NCI-H524 treated with DMSO at 0.1 percent for 48 hours (cell line): ENCODE measurements at regions not wholly inside any gene's neighbourhood (a gene's known extent, or its start where the extent isn't known, plus 50 kb on each side); places are given as distances from the start of the nearest gene placed in this dataset.
"Not testable (repeated sequence)": the region's sequence is repeated elsewhere in the genome, so short reads cannot be mapped to it uniquely, and the experiment has no call there.

ENCODE experiments used
- DNase-seq: peaks from one replicate; lab custom pipeline; 2025; lab: John Stamatoyannopoulos, UW

DNA sequence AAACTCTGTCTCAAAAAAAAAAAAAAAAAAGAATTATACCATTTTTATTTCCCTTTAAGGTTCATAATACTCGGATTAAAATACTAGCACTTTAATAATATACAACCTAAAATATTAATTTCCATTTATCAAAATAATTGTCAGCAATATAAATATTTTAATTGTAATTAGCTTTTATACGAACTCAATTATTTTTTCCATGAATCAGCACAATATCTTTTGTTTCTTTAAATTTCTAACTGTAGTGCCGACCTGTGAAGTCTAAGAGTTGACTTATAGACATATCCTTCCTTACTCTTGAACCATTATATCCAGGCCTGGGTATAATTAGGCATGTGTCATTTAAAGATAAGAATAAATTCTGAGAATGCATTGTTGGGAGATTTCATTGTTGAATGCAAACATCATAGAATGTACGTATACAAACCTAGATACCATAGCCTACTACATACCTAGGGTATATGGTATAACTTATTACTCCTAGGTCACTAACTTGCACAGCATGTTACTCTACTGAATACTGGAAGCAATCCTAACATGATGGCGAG lies 996.7 kb upstream of the TMPRSS15 start:
- no peak for DNase-seq

DNA sequence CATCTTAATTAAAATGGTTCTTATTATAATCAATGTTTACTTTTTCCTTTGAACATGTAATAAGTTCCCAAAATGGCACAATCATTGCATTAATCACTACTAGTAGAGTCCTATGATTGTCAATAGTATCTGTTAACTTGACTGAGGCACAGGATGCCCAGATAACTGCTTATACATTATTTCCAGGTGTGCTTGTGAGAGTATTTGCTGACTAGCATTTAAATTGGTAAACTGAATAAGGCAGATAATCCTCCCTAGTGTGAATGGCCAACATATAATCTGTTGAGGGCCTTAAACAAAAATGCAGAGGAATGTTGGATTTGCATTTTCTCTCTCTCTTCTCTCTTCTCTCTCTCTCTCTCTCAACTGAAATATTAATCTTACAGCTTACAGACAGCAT lies 999.3 kb upstream of the TMPRSS15 start:
- DNase-seq = no peak

GRCh38 chr21:19405326-19405725 lies 1001.7 kb upstream of the TMPRSS15 start:
- DNase-seq = no peak

DNA sequence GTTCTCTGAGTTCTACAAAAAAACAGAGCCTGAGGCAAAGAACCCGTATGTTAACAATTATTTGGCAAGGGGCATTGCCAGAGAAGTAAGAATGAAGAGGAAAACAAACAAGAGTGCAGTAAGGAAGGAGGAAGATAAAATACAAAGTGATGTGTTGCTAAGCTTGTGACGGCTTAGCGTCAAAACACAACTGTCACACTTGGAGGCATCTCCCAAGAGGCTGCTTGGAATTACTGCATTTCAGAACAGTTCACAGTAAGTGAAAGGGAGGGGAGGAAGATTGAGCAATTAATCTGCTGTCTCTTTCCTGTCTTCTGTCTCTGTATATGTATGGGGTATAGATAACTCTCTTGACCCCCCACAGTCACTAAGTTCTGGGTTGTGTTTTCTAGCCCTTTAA lies 1017.0 kb upstream of the TMPRSS15 start:
- DNase-seq = no peak

DNA sequence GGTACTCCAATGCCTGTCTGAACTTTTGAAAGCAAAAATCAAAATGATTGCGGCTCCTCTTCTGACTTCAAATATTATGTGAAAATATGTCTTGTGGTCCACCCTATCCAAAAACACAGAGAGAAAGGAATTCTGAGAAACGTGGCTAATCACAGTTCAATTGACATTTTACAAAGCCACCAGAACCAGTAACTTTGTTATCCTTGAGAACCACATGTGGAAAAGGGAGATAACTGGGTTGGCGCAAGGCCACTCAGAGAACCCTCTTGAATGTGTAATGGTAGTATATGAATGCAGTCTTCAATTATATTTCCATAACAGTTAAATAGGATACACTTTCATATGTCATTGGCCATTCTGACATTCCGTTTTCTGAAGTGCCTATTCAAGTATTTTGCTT lies 1030.0 kb upstream of the TMPRSS15 start:
- DNase-seq = no peak

DNA sequence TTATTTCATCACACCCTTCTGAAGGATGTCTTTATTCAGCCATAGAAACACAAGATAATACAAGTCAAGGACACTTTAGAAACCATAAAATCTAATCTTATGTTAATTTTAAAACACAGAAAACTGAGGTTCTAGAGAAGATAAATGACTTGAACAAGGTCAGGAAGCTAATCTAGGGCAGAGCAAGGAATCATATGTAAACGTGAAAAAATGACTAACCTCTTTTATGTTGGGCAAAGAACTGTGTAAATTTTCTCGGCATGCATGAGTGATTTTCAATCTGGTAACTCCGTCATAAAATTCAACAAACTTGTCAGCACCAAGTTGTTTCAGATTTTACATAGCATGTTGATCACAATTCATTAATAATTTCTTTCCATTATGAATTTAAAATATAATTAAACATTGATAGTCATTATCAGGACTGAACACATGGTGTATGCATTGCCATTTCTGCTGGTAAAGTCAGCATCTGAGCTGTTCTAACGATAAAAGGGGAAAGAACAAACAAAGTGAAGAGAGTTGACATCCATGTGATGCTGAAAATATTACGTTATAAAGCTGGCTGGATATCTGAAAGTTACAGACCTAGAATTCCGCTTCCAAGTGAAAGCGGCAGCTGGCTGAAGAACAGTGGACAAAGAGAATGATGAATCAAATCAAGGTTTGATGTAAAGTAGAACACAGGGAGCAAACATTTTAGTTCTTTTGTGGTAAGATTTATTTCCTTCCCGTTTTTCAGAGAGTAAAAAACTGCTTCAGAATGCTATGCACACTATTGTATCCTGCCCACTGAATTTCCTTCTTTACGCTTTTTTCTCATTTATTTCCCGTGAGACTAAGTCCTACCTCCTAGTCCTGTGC lies 1037.4 kb upstream of the TMPRSS15 start:
- DNase-seq = no peak

GRCh38 chr21:19458295-19458694 lies 1054.7 kb upstream of the TMPRSS15 start:
- no peak for DNase-seq

- DNase-seq = no peak
These were observed 1058.1 kb upstream of the TMPRSS15 start for GRCh38 chr21:19461481-19462205.

DNA sequence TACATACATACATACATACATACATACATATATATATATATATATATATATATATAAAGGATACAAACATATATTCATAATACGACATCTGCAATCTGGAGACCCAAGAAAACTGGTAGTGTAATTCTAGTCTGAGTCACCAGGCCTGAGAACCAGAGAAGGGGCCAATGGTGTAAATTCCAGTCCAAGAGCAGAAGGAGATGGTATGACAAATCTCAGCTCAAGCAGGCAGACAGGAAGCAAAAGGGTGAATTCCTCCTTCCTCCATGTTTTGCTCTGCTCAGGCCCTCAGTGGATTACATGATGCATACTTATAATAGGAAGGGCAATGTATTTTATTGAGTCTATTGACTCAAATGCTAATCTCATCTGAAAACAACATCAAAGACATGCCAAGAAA lies 1060.4 kb upstream of the TMPRSS15 start:
- no peak for DNase-seq

DNA sequence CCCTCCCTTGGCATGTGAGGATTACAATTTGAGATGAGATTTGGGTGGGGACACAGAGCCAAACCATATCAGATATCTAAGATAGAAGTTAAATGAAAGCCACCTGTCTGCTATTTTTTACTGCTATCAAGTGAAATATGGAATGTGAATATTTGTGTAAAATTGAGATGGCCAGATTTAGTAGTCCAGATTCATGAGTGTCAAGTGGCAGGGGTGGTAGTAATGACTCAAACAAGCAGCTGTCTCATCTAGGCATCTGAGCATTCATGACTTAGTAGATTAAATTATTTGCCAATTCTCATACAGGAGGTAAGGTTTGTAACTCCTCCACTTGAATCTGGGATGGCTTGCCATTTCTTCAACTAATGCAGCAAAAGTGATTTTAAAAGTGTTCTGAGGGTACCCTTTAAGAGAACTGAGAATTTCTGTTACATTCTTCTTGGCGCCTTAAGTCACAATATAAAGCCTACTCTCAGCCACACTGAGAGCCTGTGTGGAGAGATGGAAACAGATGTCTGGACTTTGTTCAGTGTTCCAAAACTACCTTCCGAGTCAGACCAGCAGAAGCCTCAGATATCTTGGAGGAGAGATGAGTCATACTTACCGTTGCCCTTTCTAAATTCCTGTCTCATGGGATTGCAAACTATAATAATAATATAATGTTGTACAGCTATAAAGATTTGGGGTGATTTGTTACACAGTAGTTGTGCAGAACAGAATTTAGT lies 1065.6 kb upstream of the TMPRSS15 start:
- no peak for DNase-seq

DNA sequence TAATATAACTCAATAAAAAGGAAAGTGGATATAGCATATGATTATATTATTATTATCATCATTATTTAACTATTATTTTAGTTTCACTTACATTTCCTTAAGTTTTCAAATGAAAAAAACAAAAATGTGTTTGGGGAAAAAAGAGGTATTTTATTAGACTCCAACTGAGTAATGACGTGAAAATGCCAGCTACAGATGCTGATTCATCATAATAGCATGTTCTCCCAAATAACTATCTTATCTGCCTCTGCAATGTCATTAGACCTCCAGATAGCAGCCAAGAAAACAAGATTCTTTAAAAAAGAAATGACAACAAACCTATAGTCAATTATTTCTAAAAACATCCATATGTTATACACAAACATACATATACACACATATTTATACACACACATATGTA lies 1071.9 kb upstream of the TMPRSS15 start:
- DNase-seq = no peak

DNA sequence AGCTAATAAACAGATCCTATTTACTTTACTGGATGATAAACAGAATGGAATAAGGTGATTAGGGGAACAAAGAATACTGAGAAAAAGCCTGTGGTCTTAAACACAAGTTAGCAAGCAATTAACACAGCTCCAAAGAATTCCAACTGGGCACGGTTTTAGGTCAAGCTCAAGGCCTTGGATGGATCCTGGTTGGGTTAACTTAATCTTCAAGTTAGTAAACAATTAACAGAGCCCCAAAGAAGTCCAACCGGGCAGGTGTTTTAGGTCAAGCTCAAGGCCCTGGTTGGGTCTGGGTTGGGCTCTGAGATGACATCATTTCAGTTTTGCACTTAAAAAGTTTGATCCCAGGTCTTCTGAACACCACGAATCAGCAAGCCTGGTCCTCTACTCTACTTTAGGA lies 1086.3 kb upstream of the TMPRSS15 start:
- no peak for DNase-seq

GRCh38 chr21:19490481-19490880 lies 1086.9 kb upstream of the TMPRSS15 start:
- DNase-seq = no peak

DNA sequence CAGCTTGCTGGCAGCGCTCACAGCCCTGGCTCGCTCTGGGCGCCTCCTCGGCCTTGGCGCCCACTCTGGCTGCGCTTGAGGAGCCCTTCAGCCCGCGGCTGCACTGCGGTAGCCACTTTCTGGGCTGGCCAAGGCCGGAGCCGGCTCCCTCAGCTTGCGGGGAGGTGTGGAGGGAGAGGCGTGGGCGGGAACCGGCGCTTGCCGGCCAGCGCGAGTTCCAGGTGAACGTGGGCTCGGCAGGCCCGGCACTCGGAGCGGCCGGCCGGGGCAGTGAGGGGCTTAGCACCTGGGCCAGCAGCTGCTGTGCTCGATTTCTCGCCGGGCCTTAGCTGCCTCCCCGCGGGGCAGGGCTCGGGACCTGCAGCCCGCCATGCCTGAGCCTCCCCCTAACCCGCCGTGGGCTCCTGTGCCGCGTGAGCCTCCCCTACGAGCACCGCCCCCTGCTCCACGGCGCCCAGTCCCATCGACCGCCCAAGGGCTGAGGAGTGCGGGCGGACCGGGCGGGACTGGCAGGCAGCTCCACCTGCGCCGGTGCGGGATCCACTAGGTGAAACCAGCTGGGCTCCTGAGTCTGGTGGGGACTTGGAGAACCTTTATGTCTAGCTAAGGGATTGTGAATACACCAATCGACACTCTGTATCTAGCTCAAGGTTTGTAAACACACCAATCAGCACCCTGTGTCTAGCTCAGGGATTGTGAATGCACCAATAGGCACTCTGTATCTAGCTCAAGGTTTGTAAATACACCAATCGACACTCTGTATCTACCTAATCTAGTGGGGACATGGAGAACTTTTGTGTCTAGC lies 1090.1 kb upstream of the TMPRSS15 start:
- DNase-seq = not testable (repeated sequence)

DNA sequence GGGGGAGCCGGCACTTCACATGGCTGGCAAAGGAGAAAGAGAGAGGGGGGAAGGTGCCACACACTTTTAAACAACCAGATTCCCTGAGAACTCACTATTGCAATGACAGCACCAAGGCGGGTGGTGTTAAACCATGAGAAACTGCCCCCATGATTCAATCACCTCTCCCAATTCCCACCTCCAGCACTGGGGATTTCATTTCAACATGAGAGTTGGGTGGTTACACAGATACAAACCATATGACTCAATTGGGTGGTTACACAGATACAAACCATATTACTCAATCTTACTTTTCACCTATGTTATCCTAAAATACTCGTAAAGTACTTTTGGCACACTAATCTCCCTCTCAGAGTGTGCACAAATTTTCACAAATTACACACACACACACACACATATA lies 1097.5 kb upstream of the TMPRSS15 start:
- DNase-seq = no peak

DNA sequence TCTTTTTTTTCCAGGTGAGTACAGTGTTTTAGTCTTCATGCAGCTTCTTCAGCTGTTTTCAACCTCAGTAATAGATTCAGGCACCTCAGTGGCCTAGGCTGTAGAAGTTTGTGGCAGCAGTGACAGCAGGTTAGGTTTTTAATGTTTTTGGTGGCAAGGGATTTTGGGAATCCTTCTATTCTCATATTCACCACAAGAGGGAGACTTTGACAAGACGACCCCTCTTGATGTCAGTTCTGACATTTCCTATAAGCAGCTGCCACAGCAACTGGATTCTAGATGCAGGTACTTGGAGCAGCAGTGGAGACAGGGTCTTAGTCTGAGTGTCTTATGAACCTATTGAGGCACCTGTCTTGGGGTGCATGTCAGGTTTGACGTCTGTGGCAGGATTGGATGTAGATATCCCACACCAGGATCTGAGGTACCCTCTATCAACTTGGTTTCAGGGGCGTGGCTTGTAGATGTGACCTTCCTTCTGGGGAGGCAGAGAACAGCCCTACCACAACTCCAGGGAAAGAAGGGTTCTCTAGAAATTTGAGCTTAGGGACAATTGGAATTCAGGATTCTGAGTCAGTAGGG lies 1104.2 kb upstream of the TMPRSS15 start:
- DNase-seq = peak; percentile 10

GRCh38 chr21:19508442-19508841 lies 1104.9 kb upstream of the TMPRSS15 start:
- no peak for DNase-seq

DNA sequence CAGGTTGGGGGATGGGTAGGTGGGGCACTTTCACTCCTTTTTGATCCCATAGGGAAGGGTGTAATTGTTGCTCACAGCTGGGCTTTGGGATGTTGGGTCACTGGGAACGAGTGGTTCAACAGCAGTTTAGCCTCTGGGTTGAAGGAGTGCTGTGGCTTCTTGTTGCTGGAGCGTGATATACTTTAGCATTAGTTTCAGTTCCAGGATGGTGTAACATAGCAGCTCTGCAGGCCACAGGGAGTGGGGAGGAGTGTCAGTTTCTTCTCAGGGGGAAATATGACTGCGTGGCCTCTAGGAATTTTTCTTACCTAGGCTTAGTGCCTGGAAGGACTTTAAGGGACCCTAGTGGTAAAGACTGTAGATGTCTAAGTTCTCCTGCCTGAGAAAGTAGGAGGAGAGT lies 1105.3 kb upstream of the TMPRSS15 start:
- DNase-seq = no peak

- no peak for DNase-seq
These were observed 1106.5 kb upstream of the TMPRSS15 start for GRCh38 chr21:19510057-19510456.

DNA sequence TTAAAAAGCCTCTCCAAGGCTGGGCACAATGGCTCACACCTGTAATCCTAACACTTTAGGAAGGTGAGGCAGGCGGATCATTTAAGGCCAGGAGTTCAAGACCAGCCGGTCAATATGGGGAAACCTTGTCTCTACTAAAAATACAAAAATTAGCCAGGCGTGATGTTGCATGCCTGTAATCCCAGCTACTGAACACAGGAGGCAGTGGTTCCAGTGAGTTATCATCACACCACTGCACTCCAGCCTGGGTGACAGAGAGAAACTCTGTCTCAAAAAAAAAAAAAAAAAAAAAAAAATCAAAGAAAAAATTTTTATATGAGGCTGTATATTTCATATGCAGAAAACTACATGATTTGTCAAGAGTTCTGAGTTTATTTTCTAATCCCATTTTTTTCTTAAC lies 1107.1 kb upstream of the TMPRSS15 start:
- DNase-seq = no peak

DNA sequence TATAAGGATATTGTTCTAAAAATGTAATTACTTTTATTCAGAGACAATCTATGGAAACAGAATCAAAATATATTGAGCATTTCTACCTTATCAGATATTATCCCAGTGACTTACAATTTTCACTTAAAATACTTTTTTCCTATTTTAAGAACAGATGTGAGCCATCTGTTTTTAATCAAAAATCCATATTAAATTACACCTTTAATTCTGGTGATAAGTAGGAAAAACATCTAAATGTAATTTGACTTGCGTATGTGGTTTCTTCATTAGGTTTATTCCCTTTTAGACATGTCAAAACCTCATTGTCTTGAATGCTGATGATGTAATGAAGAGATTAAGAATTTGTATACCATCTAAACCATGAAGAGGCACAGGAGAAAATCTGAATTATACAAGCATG lies 1118.8 kb upstream of the TMPRSS15 start:
- DNase-seq = no peak
